NCI-H1417 (cell line): ENCODE measurements at regions not wholly inside any gene's neighbourhood (a gene's known extent, or its start where the extent isn't known, plus 50 kb on each side); places are given as distances from the start of the nearest gene placed in this dataset.

Experiments
- DNase-seq, 3 experiments: peaks; one replicate each; lab custom pipeline; 2025; lab: John Stamatoyannopoulos, UW

- no peak for DNase-seq
These were observed 1571.3 kb downstream of the MAT2B start for GRCh38 chr5:165076686-165077085.

- DNase-seq = no peak
These were observed 1574.0 kb downstream of the MAT2B start for GRCh38 chr5:165079389-165079788.

GRCh38 chr5:165083394-165083793 is 1578.0 kb downstream of the MAT2B start:
- DNase-seq = no peak

- DNase-seq = peak in 1 of 3 experiments; percentile 18
These were observed 1581.0 kb downstream of the MAT2B start for GRCh38 chr5:165086465-165086864.

- no peak for DNase-seq
These were observed 1589.4 kb downstream of the MAT2B start for GRCh38 chr5:165094782-165095181.

- no peak for DNase-seq
These were observed 1596.3 kb downstream of the MAT2B start for GRCh38 chr5:165101709-165102108.

GRCh38 chr5:165104611-165105010 is 1599.2 kb downstream of the MAT2B start:
- no peak for DNase-seq

- no peak for DNase-seq
These were observed 1603.4 kb downstream of the MAT2B start for GRCh38 chr5:165108809-165109208.

- DNase-seq = no peak
These were observed 1613.8 kb downstream of the MAT2B start for GRCh38 chr5:165119175-165119574.

GRCh38 chr5:165126598-165126997 is 1621.2 kb downstream of the MAT2B start:
- peak in 1 of 3 experiments; percentile 38 for DNase-seq

- no peak for DNase-seq
These were observed 1622.5 kb downstream of the MAT2B start for GRCh38 chr5:165127941-165128340.

- no peak for DNase-seq
These were observed 1625.2 kb downstream of the MAT2B start for GRCh38 chr5:165130656-165131055.

GRCh38 chr5:165134155-165134554 is 1628.7 kb downstream of the MAT2B start:
- DNase-seq = no peak

- DNase-seq = peak in 1 of 3 experiments; percentile 12
These were observed 1630.1 kb downstream of the MAT2B start for GRCh38 chr5:165135565-165135964.

- DNase-seq = no peak
These were observed 1632.3 kb downstream of the MAT2B start for GRCh38 chr5:165137701-165138100.

GRCh38 chr5:165138236-165138635 is 1632.8 kb downstream of the MAT2B start:
- no peak for DNase-seq

GRCh38 chr5:165139262-165139661 is 1633.8 kb downstream of the MAT2B start:
- DNase-seq = no peak

- DNase-seq = no peak
These were observed 1634.3 kb downstream of the MAT2B start for GRCh38 chr5:165139721-165140120.

GRCh38 chr5:165143741-165144140 is 1638.3 kb downstream of the MAT2B start:
- DNase-seq = peak in 1 of 3 experiments; percentile 10

- DNase-seq = no peak
These were observed 1644.0 kb downstream of the MAT2B start for GRCh38 chr5:165149431-165149830.

GRCh38 chr5:165152058-165152457 is 1646.6 kb downstream of the MAT2B start:
- no peak for DNase-seq

GRCh38 chr5:165157219-165157618 is 1651.8 kb downstream of the MAT2B start:
- no peak for DNase-seq

GRCh38 chr5:165161204-165161603 is 1655.8 kb downstream of the MAT2B start:
- no peak for DNase-seq

- no peak for DNase-seq
These were observed 1658.4 kb downstream of the MAT2B start for GRCh38 chr5:165163861-165164260.

- DNase-seq = no peak
These were observed 1668.2 kb downstream of the MAT2B start for GRCh38 chr5:165173651-165174050.
